ENCODE measurements at regions not wholly inside any gene's neighbourhood (a gene's known extent, or its start where the extent isn't known, plus 50 kb on each side); places are given as distances from the start of the nearest gene placed in this dataset.

DNA sequence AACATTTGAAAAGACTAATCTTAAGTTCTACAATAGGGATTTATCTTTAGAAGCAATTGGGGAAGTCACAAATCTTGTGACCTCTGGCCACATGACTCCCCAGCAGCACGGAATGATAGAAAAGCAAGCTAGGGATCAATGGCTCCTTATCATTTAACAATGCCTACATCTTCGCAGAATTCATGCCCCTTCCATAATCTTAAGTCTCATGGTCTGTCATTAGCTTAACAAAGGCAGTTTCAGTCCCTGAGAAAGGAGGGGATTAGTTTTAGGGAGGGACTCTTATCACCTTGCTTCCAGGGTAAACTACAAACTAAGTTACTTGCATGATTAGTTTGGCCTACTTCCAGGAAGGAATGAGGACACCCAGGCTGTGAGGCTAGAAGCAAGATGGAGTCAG lies 486.0 kb downstream of the RMST start:
- TF ChIP-seq, protein P1, sequence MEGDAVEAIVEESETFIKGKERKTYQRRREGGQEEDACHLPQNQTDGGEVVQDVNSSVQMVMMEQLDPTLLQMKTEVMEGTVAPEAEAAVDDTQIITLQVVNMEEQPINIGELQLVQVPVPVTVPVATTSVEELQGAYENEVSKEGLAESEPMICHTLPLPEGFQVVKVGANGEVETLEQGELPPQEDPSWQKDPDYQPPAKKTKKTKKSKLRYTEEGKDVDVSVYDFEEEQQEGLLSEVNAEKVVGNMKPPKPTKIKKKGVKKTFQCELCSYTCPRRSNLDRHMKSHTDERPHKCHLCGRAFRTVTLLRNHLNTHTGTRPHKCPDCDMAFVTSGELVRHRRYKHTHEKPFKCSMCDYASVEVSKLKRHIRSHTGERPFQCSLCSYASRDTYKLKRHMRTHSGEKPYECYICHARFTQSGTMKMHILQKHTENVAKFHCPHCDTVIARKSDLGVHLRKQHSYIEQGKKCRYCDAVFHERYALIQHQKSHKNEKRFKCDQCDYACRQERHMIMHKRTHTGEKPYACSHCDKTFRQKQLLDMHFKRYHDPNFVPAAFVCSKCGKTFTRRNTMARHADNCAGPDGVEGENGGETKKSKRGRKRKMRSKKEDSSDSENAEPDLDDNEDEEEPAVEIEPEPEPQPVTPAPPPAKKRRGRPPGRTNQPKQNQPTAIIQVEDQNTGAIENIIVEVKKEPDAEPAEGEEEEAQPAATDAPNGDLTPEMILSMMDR (IDR thresholded peaks at IDR 0.05): no peak
- TF ChIP-seq GATA2 (CRISPR knock-in tag; IDR thresholded peaks at IDR 0.05): no peak
- no peak for TF ChIP-seq SMC3 (IDR thresholded peaks at IDR 0.05; ENCODE audit: low read depth, low read length)
- TF ChIP-seq POLR2AphosphoS5 (IDR thresholded peaks at IDR 0.05; ENCODE audit: low read depth, low read length): no peak
- TF ChIP-seq SIN3A (IDR thresholded peaks at IDR 0.05; ENCODE audit: borderline replicate concordance, low read depth, low read length): no peak
- no peak for TF ChIP-seq EP300 (IDR thresholded peaks at IDR 0.05; ENCODE audit: borderline replicate concordance in 1 of 2, low read depth in 1 of 2, low read length in 1 of 2)
- TF ChIP-seq, protein P2, sequence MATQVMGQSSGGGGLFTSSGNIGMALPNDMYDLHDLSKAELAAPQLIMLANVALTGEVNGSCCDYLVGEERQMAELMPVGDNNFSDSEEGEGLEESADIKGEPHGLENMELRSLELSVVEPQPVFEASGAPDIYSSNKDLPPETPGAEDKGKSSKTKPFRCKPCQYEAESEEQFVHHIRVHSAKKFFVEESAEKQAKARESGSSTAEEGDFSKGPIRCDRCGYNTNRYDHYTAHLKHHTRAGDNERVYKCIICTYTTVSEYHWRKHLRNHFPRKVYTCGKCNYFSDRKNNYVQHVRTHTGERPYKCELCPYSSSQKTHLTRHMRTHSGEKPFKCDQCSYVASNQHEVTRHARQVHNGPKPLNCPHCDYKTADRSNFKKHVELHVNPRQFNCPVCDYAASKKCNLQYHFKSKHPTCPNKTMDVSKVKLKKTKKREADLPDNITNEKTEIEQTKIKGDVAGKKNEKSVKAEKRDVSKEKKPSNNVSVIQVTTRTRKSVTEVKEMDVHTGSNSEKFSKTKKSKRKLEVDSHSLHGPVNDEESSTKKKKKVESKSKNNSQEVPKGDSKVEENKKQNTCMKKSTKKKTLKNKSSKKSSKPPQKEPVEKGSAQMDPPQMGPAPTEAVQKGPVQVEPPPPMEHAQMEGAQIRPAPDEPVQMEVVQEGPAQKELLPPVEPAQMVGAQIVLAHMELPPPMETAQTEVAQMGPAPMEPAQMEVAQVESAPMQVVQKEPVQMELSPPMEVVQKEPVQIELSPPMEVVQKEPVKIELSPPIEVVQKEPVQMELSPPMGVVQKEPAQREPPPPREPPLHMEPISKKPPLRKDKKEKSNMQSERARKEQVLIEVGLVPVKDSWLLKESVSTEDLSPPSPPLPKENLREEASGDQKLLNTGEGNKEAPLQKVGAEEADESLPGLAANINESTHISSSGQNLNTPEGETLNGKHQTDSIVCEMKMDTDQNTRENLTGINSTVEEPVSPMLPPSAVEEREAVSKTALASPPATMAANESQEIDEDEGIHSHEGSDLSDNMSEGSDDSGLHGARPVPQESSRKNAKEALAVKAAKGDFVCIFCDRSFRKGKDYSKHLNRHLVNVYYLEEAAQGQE (IDR thresholded peaks at IDR 0.05; ENCODE audit: low read depth, low read length): no peak
- TF ChIP-seq FOXJ3 (CRISPR knock-in tag; IDR thresholded peaks at IDR 0.05): no peak
- TF ChIP-seq, protein P3, sequence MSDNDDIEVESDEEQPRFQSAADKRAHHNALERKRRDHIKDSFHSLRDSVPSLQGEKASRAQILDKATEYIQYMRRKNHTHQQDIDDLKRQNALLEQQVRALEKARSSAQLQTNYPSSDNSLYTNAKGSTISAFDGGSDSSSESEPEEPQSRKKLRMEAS (IDR thresholded peaks at IDR 0.05; ENCODE audit: low read depth): no peak
- TF ChIP-seq FOXM1 (IDR thresholded peaks at IDR 0.05; ENCODE audit: low read depth): no peak
- TF ChIP-seq GABPA (IDR thresholded peaks at IDR 0.05; ENCODE audit: low read depth): no peak
- TF ChIP-seq ELF1 (IDR thresholded peaks at IDR 0.05): no peak
- TF ChIP-seq, protein P4, sequence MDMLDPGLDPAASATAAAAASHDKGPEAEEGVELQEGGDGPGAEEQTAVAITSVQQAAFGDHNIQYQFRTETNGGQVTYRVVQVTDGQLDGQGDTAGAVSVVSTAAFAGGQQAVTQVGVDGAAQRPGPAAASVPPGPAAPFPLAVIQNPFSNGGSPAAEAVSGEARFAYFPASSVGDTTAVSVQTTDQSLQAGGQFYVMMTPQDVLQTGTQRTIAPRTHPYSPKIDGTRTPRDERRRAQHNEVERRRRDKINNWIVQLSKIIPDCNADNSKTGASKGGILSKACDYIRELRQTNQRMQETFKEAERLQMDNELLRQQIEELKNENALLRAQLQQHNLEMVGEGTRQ (IDR thresholded peaks at IDR 0.05; ENCODE audit: borderline replicate concordance, low read depth, low read length): no peak
- no peak for TF ChIP-seq FOSL2 (IDR thresholded peaks at IDR 0.05; ENCODE audit: borderline replicate concordance, low read depth)

Measured in SK-N-SH (cell line).